Heart left ventricle (tissue), 13 donors: ENCODE measurements at regions not wholly inside any gene's neighbourhood (a gene's known extent, or its start where the extent isn't known, plus 50 kb on each side); places are given as distances from the start of the nearest gene placed in this dataset.

Source experiments
- CTCF ChIP-seq, 12 donors: fragments of 200-600 bp; sonication (generic) in 4 of 12; IDR thresholded peaks; one replicate each; pipeline versions ENCODE4 v1.5.0 to v1.8.0; 2018 to 2022; ENCODE audit warnings: antibody characterized with exemption in 12 of 12, mild to moderate bottlenecking in 5 of 12
- POLR2A ChIP-seq, 2 donors: fragments of 450-650 bp; IDR thresholded peaks; one replicate each; pipeline ENCODE4 v1.6.1; 2017; ENCODE audit warnings: antibody characterized with exemption in 2 of 2, mild to moderate bottlenecking in 2 of 2, moderate library complexity in 2 of 2
- donor health status: ischemic (EF 13 %, LVEDD 7.1; RV severe dilation, severe dysfunction).
- donor health status: DM: no; HTN: yes; CAD: no.
- donor health status: DM: no; HTN: no; CAD: no.
- donor health status: ischemic (EF 25% LVEDD 6.9; RV normal size, moderate dysfunction).
- donor health status: ischemic (EF 25% LVEDD 5.7; RV mildly dilated, moderate dysfunction).
- donor health status: ischemic (EF 35%, LVEDD 5.7; RV mildly dilated, moderate dysfunction).
- donor health status: nonischemic (EF 11% LVEDD 7.7; RV severe dilation, severe dysfunction).
- donor health status: DM: yes; HTN: yes; CAD: no.
- donor health status: PGD.
- donor health status: ischemic (EF 29% LVEDD 5.4; RV normal size, mild dysfunction).
- donor health status: nonischemic (EF 23%, LVEDD 6.1; RV moderate dilation, normal function).

- no peak for TF ChIP-seq CTCF (IDR thresholded peaks at IDR 0.05)
- no peak for TF ChIP-seq POLR2A (IDR thresholded peaks at IDR 0.05)
Observed at GRCh38 chr16:25570131-25570530, 121.6 kb upstream of the HS3ST4 start.
